Keratinocyte (primary cell): ENCODE measurements at regions not wholly inside any gene's neighbourhood (a gene's known extent, or its start where the extent isn't known, plus 50 kb on each side); places are given as distances from the start of the nearest gene placed in this dataset.

Experiments
- DNase-seq: peaks from one replicate; pipeline ENCODE4 v3.0.0-alpha.2; 2011; ENCODE audit warnings: low read depth, missing footprints, low spot score
- FAIRE-seq: peaks from 2 replicates; lab custom pipeline; 2011; peaks lifted over from hg19 to GRCh38; lab: Jason Lieb, UNC
- H2AFZ ChIP-seq: 2 replicates; pipeline ENCODE4 v1.6.0; 2012; ENCODE audit warnings: low read length, control low read depth, inconsistent platforms; ENCODE audit not compliant: control insufficient read depth
- H3K27ac ChIP-seq: 2 replicates; pipeline ENCODE4 v1.5.1; 2011; ENCODE audit warnings: low read length; ENCODE audit not compliant: control insufficient read depth, insufficient read depth
- H3K27me3 ChIP-seq: 3 replicates; pipeline ENCODE4 v1.6.0; 2011; ENCODE audit warnings: low read length; ENCODE audit not compliant: control insufficient read depth, insufficient read depth; ENCODE audit errors: extremely low read depth
- H3K36me3 ChIP-seq, 2 experiments: 2 replicates in 1 of 2; 3 replicates in 1 of 2; pipeline ENCODE4 v1.5.1; 2011; ENCODE audit warnings: low read length in 2 of 2, mild to moderate bottlenecking in 1 of 2; ENCODE audit not compliant: control insufficient read depth in 2 of 2, insufficient read depth in 2 of 2; ENCODE audit errors: extremely low read depth in 1 of 2
- H3K4me1 ChIP-seq: 3 replicates; pipeline ENCODE4 v1.5.1; 2011; ENCODE audit warnings: low read length; ENCODE audit not compliant: control insufficient read depth, insufficient read depth; ENCODE audit errors: extremely low read depth
- H3K4me2 ChIP-seq: 3 replicates; pipeline ENCODE4 v1.6.0; 2011; ENCODE audit warnings: low read depth, low read length; ENCODE audit not compliant: control insufficient read depth, insufficient read depth; ENCODE audit errors: extremely low read depth
- H3K4me3 ChIP-seq, 3 experiments: fragments of 200-600 bp in 1 of 3; sonication (generic) in 1 of 3; 2 replicates in 2 of 3; 3 replicates in 1 of 3; pipeline ENCODE4 v1.5.1; 2011 to 2016; ENCODE audit warnings: low read length in 3 of 3, mild to moderate bottlenecking in 3 of 3, control low read depth in 2 of 3, inconsistent platforms in 1 of 3, low read depth in 1 of 3, mixed read lengths in 1 of 3, mixed run types in 1 of 3, moderate library complexity in 1 of 3; ENCODE audit not compliant: control insufficient read depth in 2 of 3, insufficient read depth in 2 of 3; ENCODE audit errors: extremely low read depth in 1 of 3
- H3K79me2 ChIP-seq: 2 replicates; pipeline ENCODE4 v1.6.0; 2012; ENCODE audit warnings: low read length; ENCODE audit not compliant: control insufficient read depth, insufficient read depth
- H3K9ac ChIP-seq: 3 replicates; pipeline ENCODE4 v1.6.0; 2011; ENCODE audit warnings: low read length; ENCODE audit not compliant: control insufficient read depth, insufficient read depth; ENCODE audit errors: extremely low read depth
- H3K9me1 ChIP-seq: 3 replicates; pipeline ENCODE4 v1.6.0; 2011; ENCODE audit warnings: low read length; ENCODE audit not compliant: control insufficient read depth, insufficient read depth; ENCODE audit errors: extremely low read depth
- H3K9me3 ChIP-seq: 2 replicates; pipeline ENCODE4 v1.5.1; 2012; ENCODE audit warnings: low read depth, low read length; ENCODE audit not compliant: control insufficient read depth
- H4K20me1 ChIP-seq: 3 replicates; pipeline ENCODE4 v1.6.0; 2011; ENCODE audit warnings: low read length; ENCODE audit not compliant: control insufficient read depth, insufficient read depth; ENCODE audit errors: extremely low read depth
- EZH2 ChIP-seq: IDR thresholded peaks from one replicate; pipeline ENCODE4 v1.6.1; 2012; ENCODE audit warnings: inconsistent platforms, mild to moderate bottlenecking, low read length, moderate library complexity
- dilution Hi-C: fragments of 300-500 bp; cut with MboI; formaldehyde crosslinking; loops from one replicate; pipeline ENCODE4 v1.7.0; 2020; ENCODE audit warnings: low sequenced_read_pairs; ENCODE audit not compliant: extremely low pct_ligation_motif_present
- TF ChIP-seq, protein P1 (sequence below), 3 experiments: IDR thresholded peaks in 1 of 3; conservative IDR thresholded peaks in 1 of 3; optimal IDR thresholded peaks in 1 of 3; 2 replicates in 2 of 3; 3 replicates in 1 of 3; pipeline versions ENCODE3 to v1.5.1; 2011; ENCODE audit warnings: low read length in 3 of 3, mild to moderate bottlenecking in 3 of 3, moderate library complexity in 2 of 3, control low read depth in 1 of 3, inconsistent platforms in 1 of 3; ENCODE audit not compliant: insufficient read depth in 2 of 3; ENCODE audit errors: extremely low read depth in 1 of 3

DNA sequence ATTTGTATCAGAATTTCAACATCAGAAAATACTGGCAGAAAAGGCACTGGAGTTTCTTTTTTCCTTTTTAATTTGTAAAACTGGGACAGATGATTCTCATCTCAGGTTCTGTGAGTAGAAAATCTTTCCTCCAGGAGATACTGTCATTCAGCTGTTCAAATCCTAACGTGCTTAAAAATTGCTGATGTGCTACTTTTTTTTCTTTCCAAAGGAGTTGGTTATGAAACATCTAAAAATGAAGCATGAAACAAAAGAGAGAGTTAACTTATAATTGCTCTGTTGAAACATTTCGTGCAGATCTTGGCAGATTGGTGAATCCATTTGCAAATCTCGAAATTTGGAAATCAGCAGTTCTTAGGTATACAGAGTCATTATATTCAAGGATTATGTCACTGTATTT, 622.6 kb downstream of the RNF144B start:
- no peaks in the 10 kb centered on the region for H3K27me3 ChIP-seq
- H3K36me3 ChIP-seq, result no peaks in the 10 kb centered on the region
- H3K9me3 ChIP-seq, result no peaks in the 10 kb centered on the region
- dilution Hi-C loops, result no loop called here
- no peak for FAIRE-seq
- H3K27ac ChIP-seq, result no peak overlapping the region
- no peak overlapping the region for H2AFZ ChIP-seq
- no peaks in the 10 kb centered on the region for H4K20me1 ChIP-seq
- no peak for DNase-seq
- no peak overlapping the region for H3K4me2 ChIP-seq
- no peak overlapping the region for H3K4me3 ChIP-seq
- no peaks in the 10 kb centered on the region for H3K79me2 ChIP-seq
- no peak for TF ChIP-seq EZH2
- TF ChIP-seq, protein P1, sequence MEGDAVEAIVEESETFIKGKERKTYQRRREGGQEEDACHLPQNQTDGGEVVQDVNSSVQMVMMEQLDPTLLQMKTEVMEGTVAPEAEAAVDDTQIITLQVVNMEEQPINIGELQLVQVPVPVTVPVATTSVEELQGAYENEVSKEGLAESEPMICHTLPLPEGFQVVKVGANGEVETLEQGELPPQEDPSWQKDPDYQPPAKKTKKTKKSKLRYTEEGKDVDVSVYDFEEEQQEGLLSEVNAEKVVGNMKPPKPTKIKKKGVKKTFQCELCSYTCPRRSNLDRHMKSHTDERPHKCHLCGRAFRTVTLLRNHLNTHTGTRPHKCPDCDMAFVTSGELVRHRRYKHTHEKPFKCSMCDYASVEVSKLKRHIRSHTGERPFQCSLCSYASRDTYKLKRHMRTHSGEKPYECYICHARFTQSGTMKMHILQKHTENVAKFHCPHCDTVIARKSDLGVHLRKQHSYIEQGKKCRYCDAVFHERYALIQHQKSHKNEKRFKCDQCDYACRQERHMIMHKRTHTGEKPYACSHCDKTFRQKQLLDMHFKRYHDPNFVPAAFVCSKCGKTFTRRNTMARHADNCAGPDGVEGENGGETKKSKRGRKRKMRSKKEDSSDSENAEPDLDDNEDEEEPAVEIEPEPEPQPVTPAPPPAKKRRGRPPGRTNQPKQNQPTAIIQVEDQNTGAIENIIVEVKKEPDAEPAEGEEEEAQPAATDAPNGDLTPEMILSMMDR (optimal IDR thresholded peaks at IDR 0.05 in 1 of 3, IDR thresholded peaks at IDR 0.05 in 1 of 3, conservative IDR thresholded peaks at IDR 0.05 in 1 of 3; ENCODE audit: extremely low read depth in 1 of 3, insufficient read depth in 2 of 3, low read length in 3 of 3), result no peak
- H3K9me1 ChIP-seq, result no peaks in the 10 kb centered on the region
- no peaks in the 10 kb centered on the region for H3K4me1 ChIP-seq
- no peak overlapping the region for H3K9ac ChIP-seq

DNA sequence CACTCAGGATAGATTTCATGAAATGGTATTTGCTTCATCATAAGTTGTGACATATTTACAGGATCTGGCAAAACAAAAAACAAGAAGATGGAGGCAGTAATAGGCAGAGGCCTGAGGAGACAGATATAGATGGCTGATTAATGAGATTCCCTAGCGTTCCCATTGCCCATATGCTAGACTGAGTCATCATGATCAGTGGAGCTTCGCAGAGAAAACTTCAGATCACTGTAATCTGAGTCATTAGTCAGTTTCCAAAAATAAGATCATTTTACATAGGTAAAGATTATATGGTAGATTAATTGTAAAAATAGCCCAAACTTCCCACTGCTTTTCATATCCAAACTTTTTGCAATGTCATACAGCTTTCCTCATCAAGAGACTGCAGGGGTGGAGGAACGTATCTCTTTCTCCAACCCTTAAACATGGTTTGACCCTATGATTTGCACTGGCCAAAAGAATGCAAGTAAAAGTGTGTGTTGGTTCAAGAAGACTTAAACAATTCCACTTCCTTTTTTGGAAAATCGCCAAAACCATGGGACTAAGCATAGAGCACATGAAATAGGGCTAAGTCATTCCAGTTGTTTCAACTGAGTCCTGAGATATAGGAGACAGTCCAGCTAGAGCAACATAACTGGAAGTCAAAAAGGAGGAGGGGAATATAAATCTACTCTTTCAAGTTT, 626.0 kb downstream of the RNF144B start:
- FAIRE-seq, result no peak
- no peaks in the 10 kb centered on the region for H3K27me3 ChIP-seq
- no peak overlapping the region for H3K4me2 ChIP-seq
- TF ChIP-seq EZH2, result no peak
- TF ChIP-seq, protein P1 (optimal IDR thresholded peaks at IDR 0.05 in 1 of 3, IDR thresholded peaks at IDR 0.05 in 1 of 3, conservative IDR thresholded peaks at IDR 0.05 in 1 of 3; ENCODE audit: extremely low read depth in 1 of 3, insufficient read depth in 2 of 3, low read length in 3 of 3), result no peak
- no peaks in the 10 kb centered on the region for H3K9me3 ChIP-seq
- H3K9me1 ChIP-seq, result no peaks in the 10 kb centered on the region
- H3K4me1 ChIP-seq, result no peaks in the 10 kb centered on the region
- no peaks in the 10 kb centered on the region for H3K36me3 ChIP-seq
- no peaks in the 10 kb centered on the region for H4K20me1 ChIP-seq
- H3K27ac ChIP-seq, result no peak overlapping the region
- no peak overlapping the region for H3K9ac ChIP-seq
- no peak for DNase-seq
- no peak overlapping the region for H2AFZ ChIP-seq
- dilution Hi-C loops, result no loop called here
- H3K4me3 ChIP-seq, result no peak overlapping the region
- H3K79me2 ChIP-seq, result no peaks in the 10 kb centered on the region
